Brain microvascular endothelial cell (primary cell): ENCODE measurements at regions not wholly inside any gene's neighbourhood (a gene's known extent, or its start where the extent isn't known, plus 50 kb on each side); places are given as distances from the start of the nearest gene placed in this dataset.

Experiments used
- DNase-seq: peaks from one replicate; pipeline ENCODE4 v3.0.0-alpha.2; 2020
- H3K27ac ChIP-seq: fragments of 250-450 bp; sonication (Bioruptor Pico); 2 replicates; pipeline ENCODE4 v1.5.1; 2020; ENCODE audit warnings: mild to moderate bottlenecking, moderate library complexity
- H3K27me3 ChIP-seq: fragments of 250-450 bp; sonication (Bioruptor Pico); replicated peaks from 2 replicates; pipeline ENCODE4 v1.5.1; 2020; ENCODE audit warnings: mild to moderate bottlenecking
- H3K36me3 ChIP-seq: fragments of 250-450 bp; sonication (Bioruptor Pico); replicated peaks from 2 replicates; pipeline ENCODE4 v1.5.1; 2020; ENCODE audit warnings: mild to moderate bottlenecking
- H3K4me3 ChIP-seq: 2 replicates; pipeline ENCODE4 v1.5.1; 2011; ENCODE audit warnings: low read depth, mild to moderate bottlenecking, control low read depth, low read length, moderate library complexity
- CTCF ChIP-seq: IDR thresholded peaks from 2 replicates; pipeline ENCODE4 v1.5.1; 2011; ENCODE audit warnings: low read depth, mild to moderate bottlenecking, moderate library complexity, low read length, control low read depth, inconsistent platforms; ENCODE audit errors: missing control alignments
- in situ Hi-C: cut with HindIII; loops from 2 replicates; pipeline ENCODE4 v1.10.0; 2017; ENCODE audit warnings: low sequenced_read_pairs, low pct_ligation_motif_present

GRCh38 chr3:31013843-31014242, 119.4 kb upstream of the GADL1 start:
- H3K4me3 ChIP-seq, result no peak overlapping the region
- in situ Hi-C loops, result no loop called here
- no peak for DNase-seq

DNA sequence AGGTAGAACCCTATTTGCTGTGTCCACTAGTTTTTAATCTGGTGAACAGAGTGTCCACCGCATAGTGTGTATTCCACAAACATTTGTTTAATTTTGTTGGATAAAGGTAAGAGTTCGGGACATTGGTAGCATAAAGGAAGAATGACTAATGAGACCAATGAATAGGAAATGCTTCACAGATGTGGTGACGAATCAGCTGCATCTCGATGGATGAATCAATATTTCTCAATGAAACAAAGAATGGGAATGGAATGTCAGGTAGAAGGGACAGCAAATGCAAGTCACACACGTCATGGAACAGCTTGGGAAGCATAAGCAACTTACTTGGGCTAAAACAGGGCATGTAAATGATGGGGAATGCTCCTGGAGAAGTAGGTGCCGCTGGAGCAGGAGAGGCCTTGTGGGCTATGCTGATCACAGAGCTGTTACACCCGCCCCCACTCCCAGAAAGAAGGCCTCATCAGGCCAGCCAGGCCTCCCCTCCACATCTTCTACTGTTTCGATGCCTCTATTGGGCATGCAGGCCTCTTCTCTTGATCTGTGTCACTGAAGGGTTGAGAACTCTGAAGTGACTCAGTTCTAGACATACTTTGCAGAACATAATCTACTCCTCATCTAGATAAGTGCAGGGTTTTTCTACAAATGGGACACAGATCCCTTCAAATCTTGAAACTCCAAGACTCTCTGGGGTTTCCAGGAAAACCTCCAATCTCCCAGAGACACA, 120.0 kb upstream of the GADL1 start:
- in situ Hi-C loops, result no loop called here
- H3K27ac ChIP-seq, result no peak overlapping the region
- no peak for DNase-seq

More at GRCh38 chr3:31013843-31014242, 119.4 kb upstream of the GADL1 start:
- no peak overlapping the region for H3K27ac ChIP-seq
- no peak for TF ChIP-seq CTCF
- no peaks in the 10 kb centered on the region for H3K36me3 ChIP-seq
- H3K27me3 ChIP-seq, result no peaks in the 10 kb centered on the region

DNA sequence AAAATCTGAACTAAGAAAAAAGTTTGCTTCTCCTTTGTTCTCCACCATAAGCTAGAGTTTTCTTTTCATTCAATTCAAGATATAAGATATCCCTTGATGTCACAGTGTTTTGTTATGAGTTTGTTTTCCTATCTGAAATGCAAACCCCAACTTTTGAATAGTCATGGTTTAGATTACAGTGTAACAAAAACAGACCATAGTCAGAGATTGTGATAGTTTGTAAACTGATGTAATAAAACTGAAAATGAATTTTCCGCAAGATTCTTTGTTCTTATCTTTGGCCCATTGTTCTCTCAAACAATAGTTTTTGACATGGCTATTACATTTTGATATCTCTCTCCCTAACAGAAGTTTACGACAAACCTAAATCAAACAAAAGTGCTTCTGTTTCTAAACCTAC, 121.7 kb upstream of the GADL1 start:
- no peak overlapping the region for H3K27ac ChIP-seq
- H3K36me3 ChIP-seq, result no peaks in the 10 kb centered on the region
- no peak overlapping the region for H3K4me3 ChIP-seq
- no peaks in the 10 kb centered on the region for H3K27me3 ChIP-seq
- no peak for TF ChIP-seq CTCF
- no peak for DNase-seq
- in situ Hi-C loops, result no loop called here

More for the DNA sequence above, 120.0 kb upstream of the GADL1 start:
- H3K4me3 ChIP-seq, result no peak overlapping the region
- H3K36me3 ChIP-seq, result no peaks in the 10 kb centered on the region
- no peak for TF ChIP-seq CTCF
- no peaks in the 10 kb centered on the region for H3K27me3 ChIP-seq

- DNase-seq, result no peak
- no peaks in the 10 kb centered on the region for H3K27me3 ChIP-seq
- no peak for TF ChIP-seq CTCF
- H3K27ac ChIP-seq, result no peak overlapping the region
- in situ Hi-C loops, result no loop called here
- no peak overlapping the region for H3K4me3 ChIP-seq
- H3K36me3 ChIP-seq, result no peaks in the 10 kb centered on the region
Measured at GRCh38 chr3:31022716-31023115, 128.3 kb upstream of the GADL1 start.

- in situ Hi-C loops, result no loop called here
- no peak overlapping the region for H3K4me3 ChIP-seq
- TF ChIP-seq CTCF, result no peak
- no peaks in the 10 kb centered on the region for H3K27me3 ChIP-seq
- DNase-seq, result no peak
- no peaks in the 10 kb centered on the region for H3K36me3 ChIP-seq
- no peak overlapping the region for H3K27ac ChIP-seq
Measured at GRCh38 chr3:31025541-31025940, 131.1 kb upstream of the GADL1 start.

DNA sequence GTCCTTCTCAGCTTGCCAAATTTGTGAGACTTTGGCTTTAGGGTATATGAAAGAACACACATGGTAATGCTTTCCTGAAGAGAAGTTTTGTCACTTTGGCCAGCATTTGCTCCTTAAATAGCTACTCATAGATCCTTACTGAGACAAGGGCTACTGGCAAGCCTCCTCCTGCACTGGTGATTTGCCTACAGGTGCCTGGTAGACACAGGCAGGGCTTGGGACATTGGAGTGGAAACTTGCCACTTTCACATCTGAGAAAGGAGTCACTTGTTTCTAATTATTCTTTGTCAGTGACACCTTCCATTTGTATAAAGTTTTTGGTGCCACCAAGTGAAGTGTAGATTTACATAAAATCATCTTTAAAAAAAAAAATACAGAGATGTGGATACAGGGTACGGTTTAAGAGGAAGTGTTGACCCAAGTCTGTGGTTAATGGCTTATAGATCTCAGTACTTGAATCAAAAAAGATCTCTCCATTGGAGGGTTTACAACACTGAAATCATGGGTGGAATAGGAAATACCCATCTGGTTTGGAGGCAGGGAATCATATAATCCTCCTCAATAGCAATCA, 132.8 kb upstream of the GADL1 start:
- in situ Hi-C loops, result no loop called here
- no peak for TF ChIP-seq CTCF
- Histone ChIP-seq H3K36me3 (no peaks in the 10 kb centered on the region), H3K27me3 (no peaks in the 10 kb centered on the region), H3K27ac (no peak overlapping the region), H3K4me3 (no peak overlapping the region)
- DNase-seq, result no peak
